ENCODE measurements at regions not wholly inside any gene's neighbourhood (a gene's known extent, or its start where the extent isn't known, plus 50 kb on each side); places are given as distances from the start of the nearest gene placed in this dataset.

DNA sequence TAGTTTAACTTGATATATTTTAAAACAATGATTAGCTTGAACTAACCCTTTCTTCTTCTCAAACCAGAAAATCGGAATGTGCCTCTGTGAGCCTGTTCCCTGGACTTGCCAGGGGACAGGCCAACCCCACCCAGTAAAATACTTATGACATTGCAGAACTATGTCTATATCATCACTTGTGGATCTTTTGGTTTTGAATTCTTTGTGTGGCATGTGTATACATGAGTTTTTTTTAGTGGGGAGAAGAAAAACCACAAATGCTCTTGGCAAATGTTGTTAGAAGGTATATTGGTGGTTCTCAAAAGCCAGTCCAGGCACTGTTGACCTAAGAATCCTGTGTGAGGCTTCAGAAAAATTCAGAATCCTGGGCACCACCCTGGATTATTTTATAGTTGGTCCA, 347.4 kb downstream of the SIPA1L2 start:
- no peak for TF ChIP-seq CTCF (IDR thresholded peaks at IDR 0.05; ENCODE audit: low read depth, low read length, missing control alignments)
- H3K4me3 ChIP-seq (ENCODE audit: low read depth, low read length): no peak overlapping the region
- DNase-seq (ENCODE audit: low read depth): no peak

DNA sequence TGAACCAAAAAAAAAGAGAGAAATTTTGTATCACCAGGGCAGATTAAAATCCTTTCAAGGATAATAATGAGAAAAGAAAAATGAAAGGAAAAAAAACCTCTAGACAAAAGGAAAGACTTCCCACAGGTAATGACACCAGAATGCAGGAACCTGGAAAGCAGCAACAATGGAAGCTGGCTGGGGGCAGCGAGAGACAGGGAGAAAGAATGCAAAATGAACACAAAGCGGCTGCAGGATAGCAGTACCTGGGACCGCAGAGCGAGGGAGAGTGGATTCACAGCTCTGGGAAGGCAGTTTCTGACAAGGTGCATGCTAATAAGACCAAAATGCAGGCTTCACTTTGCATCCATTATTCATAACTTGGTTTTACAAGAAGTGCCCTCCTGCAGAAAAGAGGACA, 349.0 kb downstream of the SIPA1L2 start:
- H3K4me3 ChIP-seq (ENCODE audit: low read depth, low read length): no peak overlapping the region
- TF ChIP-seq CTCF (IDR thresholded peaks at IDR 0.05; ENCODE audit: low read depth, low read length, missing control alignments): no peak
- no peak for DNase-seq (ENCODE audit: low read depth)

DNA sequence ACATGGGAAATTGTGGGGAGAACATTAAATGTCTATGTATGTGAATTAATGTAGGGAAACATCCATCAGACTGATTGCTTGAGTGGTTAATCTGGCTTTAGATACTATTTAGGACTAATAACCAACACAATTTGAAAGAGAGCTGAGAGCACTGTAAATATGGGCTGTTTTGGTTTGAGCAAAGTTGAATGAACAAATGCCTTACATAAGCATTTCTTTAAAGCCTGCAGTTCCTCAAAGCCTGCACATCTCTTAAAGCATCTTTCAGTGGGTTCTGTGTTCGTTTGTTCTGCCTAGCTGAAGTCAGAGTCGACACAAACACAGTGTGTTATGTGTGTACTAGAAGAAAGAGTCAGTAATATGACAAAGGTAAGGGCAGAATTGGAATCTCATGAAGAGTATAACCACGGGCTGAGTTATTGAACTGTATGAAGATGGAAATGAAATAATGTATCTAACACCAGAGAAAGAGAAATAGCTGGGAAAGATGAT, 350.0 kb downstream of the SIPA1L2 start:
- no peak for DNase-seq (ENCODE audit: low read depth)
- H3K4me3 ChIP-seq (ENCODE audit: low read depth, low read length): no peak overlapping the region
- no peak for TF ChIP-seq CTCF (IDR thresholded peaks at IDR 0.05; ENCODE audit: low read depth, low read length, missing control alignments)

- TF ChIP-seq CTCF (IDR thresholded peaks at IDR 0.05; ENCODE audit: low read depth, low read length, missing control alignments): no peak
- no peak for DNase-seq (ENCODE audit: low read depth)
- H3K4me3 ChIP-seq (ENCODE audit: low read depth, low read length): no peak overlapping the region
Measured at GRCh38 chr1:232278925-232279324, 351.0 kb downstream of the SIPA1L2 start.

DNA sequence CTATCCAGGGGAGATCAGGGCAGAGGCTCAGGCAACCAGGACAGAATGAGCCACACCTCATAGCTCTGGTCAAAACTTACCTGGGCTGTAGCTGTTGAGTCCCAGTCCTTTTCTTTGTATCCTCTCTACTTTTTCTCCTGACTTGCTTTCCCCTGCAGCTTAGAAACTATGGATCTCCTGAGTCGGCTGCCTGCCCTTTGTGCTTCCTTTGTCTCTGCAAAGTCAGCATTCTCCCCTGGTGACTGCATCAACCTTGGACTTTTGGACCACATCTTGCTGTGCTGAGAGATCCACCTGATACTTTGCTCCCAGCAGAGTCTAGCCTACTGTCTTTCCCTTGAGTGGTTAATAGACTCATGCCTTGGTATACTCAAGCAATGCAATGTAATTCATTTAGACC, 353.3 kb downstream of the SIPA1L2 start:
- DNase-seq (ENCODE audit: low read depth): no peak
- H3K4me3 ChIP-seq (ENCODE audit: low read depth, low read length): no peak overlapping the region
- TF ChIP-seq CTCF (IDR thresholded peaks at IDR 0.05; ENCODE audit: low read depth, low read length, missing control alignments): no peak

- no peak for TF ChIP-seq CTCF (IDR thresholded peaks at IDR 0.05; ENCODE audit: low read depth, low read length, missing control alignments)
- DNase-seq (ENCODE audit: low read depth): no peak
- H3K4me3 ChIP-seq (ENCODE audit: low read depth, low read length): no peak overlapping the region
Measured at GRCh38 chr1:232274999-232275710, 354.8 kb downstream of the SIPA1L2 start.
